ENCODE measurements at regions not wholly inside any gene's neighbourhood (a gene's known extent, or its start where the extent isn't known, plus 50 kb on each side); places are given as distances from the start of the nearest gene placed in this dataset.

- no peak for TF ChIP-seq CTCF (IDR thresholded peaks at IDR 0.05; ENCODE audit: low read depth, low read length)
- H3K4me3 ChIP-seq (ENCODE audit: low read depth, low read length) = no peak overlapping the region
These were observed 1768.1 kb upstream of the SEL1L start for GRCh38 chr14:83301791-83302190.

GRCh38 chr14:83309211-83309610 lies 1775.6 kb upstream of the SEL1L start:
- TF ChIP-seq CTCF (IDR thresholded peaks at IDR 0.05; ENCODE audit: low read depth, low read length) = no peak
- no peak overlapping the region for H3K4me3 ChIP-seq (ENCODE audit: low read depth, low read length)

GRCh38 chr14:83309833-83310232 lies 1776.2 kb upstream of the SEL1L start:
- TF ChIP-seq CTCF (IDR thresholded peaks at IDR 0.05; ENCODE audit: low read depth, low read length) = no peak
- no peak overlapping the region for H3K4me3 ChIP-seq (ENCODE audit: low read depth, low read length)

- H3K4me3 ChIP-seq (ENCODE audit: low read depth, low read length) = no peak overlapping the region
- TF ChIP-seq CTCF (IDR thresholded peaks at IDR 0.05; ENCODE audit: low read depth, low read length) = no peak
These were observed 1778.9 kb upstream of the SEL1L start for GRCh38 chr14:83312511-83312910.

- no peak for TF ChIP-seq CTCF (IDR thresholded peaks at IDR 0.05; ENCODE audit: low read depth, low read length)
- no peak overlapping the region for H3K4me3 ChIP-seq (ENCODE audit: low read depth, low read length)
These were observed 1781.1 kb upstream of the SEL1L start for GRCh38 chr14:83314764-83315163.

- TF ChIP-seq CTCF (IDR thresholded peaks at IDR 0.05; ENCODE audit: low read depth, low read length) = no peak
- no peak overlapping the region for H3K4me3 ChIP-seq (ENCODE audit: low read depth, low read length)
These were observed 1782.7 kb upstream of the SEL1L start for GRCh38 chr14:83316356-83316755.

GRCh38 chr14:83320837-83321236 lies 1787.2 kb upstream of the SEL1L start:
- no peak for TF ChIP-seq CTCF (IDR thresholded peaks at IDR 0.05; ENCODE audit: low read depth, low read length)
- H3K4me3 ChIP-seq (ENCODE audit: low read depth, low read length) = no peak overlapping the region

Measured in WI38 (cell line).